ENCODE measurements at regions not wholly inside any gene's neighbourhood (a gene's known extent, or its start where the extent isn't known, plus 50 kb on each side); places are given as distances from the start of the nearest gene placed in this dataset.

DNA sequence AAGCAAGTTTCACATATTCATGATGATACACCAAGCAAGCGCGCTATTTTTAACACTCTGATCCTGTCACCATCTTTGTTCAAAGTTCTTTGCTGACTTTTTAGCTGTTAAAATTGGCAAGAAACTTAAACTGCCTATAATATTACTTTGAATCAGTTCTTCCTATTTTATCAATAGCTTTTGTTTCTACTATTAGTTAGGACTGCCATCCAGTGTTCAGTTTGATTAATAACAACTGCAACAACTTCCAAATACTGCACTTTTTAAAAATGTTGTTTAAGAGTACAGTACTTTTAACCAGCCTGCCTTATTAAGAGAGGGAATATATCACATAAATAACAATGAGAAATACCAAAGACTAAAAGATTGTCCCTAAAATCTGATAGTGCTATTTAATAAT, 614.3 kb downstream of the FAM133A start:
- Histone ChIP-seq H3K79me2 (replicated peaks; ENCODE audit: insufficient read depth) (no peaks in the 10 kb centered on the region), H3K27ac (ENCODE audit: low read depth) (no peak overlapping the region), H3F3A (replicated peaks; ENCODE audit: low read depth) (no peaks in the 10 kb centered on the region), H3K27me3 (ENCODE audit: insufficient read depth) (no peaks in the 10 kb centered on the region), H4K20me1 (replicated peaks; ENCODE audit: insufficient read depth) (no peaks in the 10 kb centered on the region), H3K36me3 (ENCODE audit: insufficient read depth) (no peaks in the 10 kb centered on the region), H3K9me2 (ENCODE audit: insufficient read depth) (0 out of 2 replicates have a peak, but pooled peaks cover 2% of the 10 kb centered on the region), H3K4me1 (ENCODE audit: insufficient read depth) (no peaks in the 10 kb centered on the region), H3K4me3 (no peak overlapping the region), H2AFZ (no peak overlapping the region), H3K4me2 (no peak overlapping the region)
- ATAC-seq (no peak; the same call in 2 of the 3 replicates), DNase-seq (ENCODE audit: low spot score) (peak; percentile 17)
- peaks cover 19% of the 10 kb centered on the region for H3K9me3 Mint-ChIP-seq
- 0 out of 2 replicates have a peak overlapping the region, but pooled peaks have one; percentile 62 for H3K27ac Mint-ChIP-seq
- H3K36me3 Mint-ChIP-seq (ENCODE audit: low read depth), result peaks cover 41% of the 10 kb centered on the region
- peaks cover 15% of the 10 kb centered on the region; the same call in 2 of the 3 replicates for H3K4me1 Mint-ChIP-seq
- H3K4me3 Mint-ChIP-seq, result no peak overlapping the region
- H3K27me3 Mint-ChIP-seq (ENCODE audit: insufficient read depth, low read depth, poor library complexity), result no peaks in the 10 kb centered on the region
- TF ChIP-seq CTCF (conservative IDR thresholded peaks at IDR 0.05; ENCODE audit: low read depth in 2 of 2) (peak in 1 of 2 experiments; percentile 58), REST (IDR thresholded peaks at IDR 0.05; ENCODE audit: unreplicated experiment) (no peak)

- peak; percentile 18 for DNase-seq (ENCODE audit: low spot score)
- H4K20me1 ChIP-seq (replicated peaks; ENCODE audit: insufficient read depth), result no peaks in the 10 kb centered on the region
- 0 out of 2 replicates have a peak overlapping the region, but pooled peaks have one; percentile 62 for H3K27ac Mint-ChIP-seq
Measured at GRCh38 chrX:94288972-94289371, 615.0 kb downstream of the FAM133A start.

DNA sequence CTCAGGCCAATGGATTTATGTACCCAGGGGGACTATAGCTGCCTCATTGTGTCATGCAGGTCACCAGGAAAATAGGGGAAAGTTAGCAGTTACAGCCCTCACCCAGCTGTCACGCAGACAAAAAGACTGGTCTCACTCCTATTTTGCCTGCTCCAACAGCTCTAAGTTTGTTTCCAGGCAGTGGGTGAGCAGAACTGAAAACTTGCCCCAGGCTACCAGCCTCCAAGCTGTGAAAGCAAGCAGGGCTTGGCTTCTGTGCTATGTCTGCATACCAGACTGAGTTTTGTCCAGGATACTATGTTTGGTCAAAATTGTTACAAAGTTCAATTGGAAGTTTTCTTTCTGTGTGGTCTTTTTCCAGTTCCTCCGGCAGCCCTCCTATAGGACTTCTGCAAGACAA, 628.4 kb downstream of the FAM133A start:
- Histone ChIP-seq H3K4me3 (no peak overlapping the region), H3F3A (replicated peaks; ENCODE audit: low read depth) (no peaks in the 10 kb centered on the region), H3K79me2 (replicated peaks; ENCODE audit: insufficient read depth) (no peaks in the 10 kb centered on the region), H3K27ac (ENCODE audit: low read depth) (no peak overlapping the region), H3K4me1 (ENCODE audit: insufficient read depth) (no peaks in the 10 kb centered on the region), H4K20me1 (replicated peaks; ENCODE audit: insufficient read depth) (no peaks in the 10 kb centered on the region), H2AFZ (no peak overlapping the region), H3K27me3 (ENCODE audit: insufficient read depth) (no peaks in the 10 kb centered on the region), H3K4me2 (no peak overlapping the region), H3K9me2 (ENCODE audit: insufficient read depth) (0 out of 2 replicates have a peak, but pooled peaks cover 2% of the 10 kb centered on the region), H3K36me3 (ENCODE audit: insufficient read depth) (no peaks in the 10 kb centered on the region)
- peaks cover 54% of the 10 kb centered on the region for H3K9me3 Mint-ChIP-seq
- no peak for ATAC-seq
- H3K36me3 Mint-ChIP-seq (ENCODE audit: low read depth), result peaks cover 66% of the 10 kb centered on the region
- H3K27ac Mint-ChIP-seq, result no peak overlapping the region
- no peaks in the 10 kb centered on the region for H3K27me3 Mint-ChIP-seq (ENCODE audit: insufficient read depth, low read depth, poor library complexity)
- no peak overlapping the region for H3K4me3 Mint-ChIP-seq
- DNase-seq (ENCODE audit: low spot score), result no peak
- H3K4me1 Mint-ChIP-seq, result no peaks in the 10 kb centered on the region
- TF ChIP-seq ZNF114 (CRISPR knock-in tag; IDR thresholded peaks at IDR 0.05) (no peak), REST (IDR thresholded peaks at IDR 0.05; ENCODE audit: unreplicated experiment) (no peak), EZH2phosphoT487 (IDR thresholded peaks at IDR 0.05; ENCODE audit: unreplicated experiment) (no peak), ZNF331 (CRISPR knock-in tag; IDR thresholded peaks at IDR 0.05; ENCODE audit: low read depth) (no peak), POLR2AphosphoS5 (IDR thresholded peaks at IDR 0.05; ENCODE audit: low read depth) (no peak), STAT1 (IDR thresholded peaks at IDR 0.05; ENCODE audit: unreplicated experiment) (no peak), NANOG (IDR thresholded peaks at IDR 0.05; ENCODE audit: borderline replicate concordance) (no peak)
- TF ChIP-seq, protein P1, sequence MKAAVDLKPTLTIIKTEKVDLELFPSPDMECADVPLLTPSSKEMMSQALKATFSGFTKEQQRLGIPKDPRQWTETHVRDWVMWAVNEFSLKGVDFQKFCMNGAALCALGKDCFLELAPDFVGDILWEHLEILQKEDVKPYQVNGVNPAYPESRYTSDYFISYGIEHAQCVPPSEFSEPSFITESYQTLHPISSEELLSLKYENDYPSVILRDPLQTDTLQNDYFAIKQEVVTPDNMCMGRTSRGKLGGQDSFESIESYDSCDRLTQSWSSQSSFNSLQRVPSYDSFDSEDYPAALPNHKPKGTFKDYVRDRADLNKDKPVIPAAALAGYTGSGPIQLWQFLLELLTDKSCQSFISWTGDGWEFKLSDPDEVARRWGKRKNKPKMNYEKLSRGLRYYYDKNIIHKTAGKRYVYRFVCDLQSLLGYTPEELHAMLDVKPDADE (IDR thresholded peaks at IDR 0.05), result no peak

More at GRCh38 chrX:94288972-94289371, 615.0 kb downstream of the FAM133A start:
- Mint-ChIP-seq H3K4me3 (no peak overlapping the region), H3K36me3 (ENCODE audit: low read depth) (peaks cover 35% of the 10 kb centered on the region), H3K9me3 (peaks cover 14% of the 10 kb centered on the region), H3K27me3 (ENCODE audit: insufficient read depth, low read depth, poor library complexity) (no peaks in the 10 kb centered on the region), H3K4me1 (peaks cover 15% of the 10 kb centered on the region; the same call in 2 of the 3 replicates)
- no peaks in the 10 kb centered on the region for H3K27me3 ChIP-seq (ENCODE audit: insufficient read depth)
- H3K4me1 ChIP-seq (ENCODE audit: insufficient read depth), result no peaks in the 10 kb centered on the region
- no peak overlapping the region for H3K27ac ChIP-seq (ENCODE audit: low read depth)
- 0 out of 2 replicates have a peak, but pooled peaks cover 2% of the 10 kb centered on the region for H3K9me2 ChIP-seq (ENCODE audit: insufficient read depth)
- ATAC-seq, result peak; percentile 59; the same call in 2 of the 3 replicates
- H2AFZ ChIP-seq, result no peak overlapping the region
- H3K79me2 ChIP-seq (replicated peaks; ENCODE audit: insufficient read depth), result no peaks in the 10 kb centered on the region
- H3F3A ChIP-seq (replicated peaks; ENCODE audit: low read depth), result no peaks in the 10 kb centered on the region
- no peak for TF ChIP-seq ZNF114 (CRISPR knock-in tag; IDR thresholded peaks at IDR 0.05)
- peak; percentile 68; the same call in 1 of the 2 replicates for TF ChIP-seq NANOG (IDR thresholded peaks at IDR 0.05; ENCODE audit: borderline replicate concordance)
- no peak overlapping the region for H3K4me3 ChIP-seq
- H3K4me2 ChIP-seq, result no peak overlapping the region
- H3K36me3 ChIP-seq (ENCODE audit: insufficient read depth), result no peaks in the 10 kb centered on the region

All from GM23338 (cell line).